Esophagus muscularis mucosa (tissue), 4 donors: ENCODE measurements at regions not wholly inside any gene's neighbourhood (a gene's known extent, or its start where the extent isn't known, plus 50 kb on each side); places are given as distances from the start of the nearest gene placed in this dataset.

Experiments
- DNase-seq: peaks from one replicate; pipeline ENCODE4 v3.0.0-alpha.2; 2017; ENCODE audit errors: extremely low spot score
- H3K27ac ChIP-seq, 4 donors: fragments of 200-600 bp; sonication (generic); replicated peaks in 1 of 4; 1 replicate in 3 of 4; 2 replicates in 1 of 4; pipeline ENCODE4 v1.5.1; 2016 to 2019; ENCODE audit warnings: mild to moderate bottlenecking in 1 of 4
- H3K27me3 ChIP-seq, 4 donors: fragments of 200-600 bp; sonication (generic); one replicate each; pipeline versions ENCODE4 v1.5.1 to v1.6.0; 2016 to 2019
- H3K36me3 ChIP-seq, 4 donors: fragments of 200-600 bp; sonication (generic); one replicate each; pipeline ENCODE4 v1.5.1; 2016 to 2019
- H3K4me1 ChIP-seq, 4 donors: fragments of 200-600 bp; sonication (generic); one replicate each; pipeline ENCODE4 v1.5.1; 2016 to 2019
- H3K4me3 ChIP-seq, 4 donors: fragments of 200-600 bp; sonication (generic); 1 replicate in 2 of 4; 2 replicates in 2 of 4; pipeline ENCODE4 v1.5.1; 2016 to 2019; ENCODE audit warnings: mild to moderate bottlenecking in 4 of 4, moderate library complexity in 1 of 4
- H3K9me3 ChIP-seq, 4 donors: fragments of 200-600 bp; sonication (generic); 1 replicate in 3 of 4; 2 replicates in 1 of 4; pipeline ENCODE4 v1.5.1; 2016 to 2019
- EP300 ChIP-seq: sonication (generic); formaldehyde crosslinking; IDR thresholded peaks from one replicate; pipeline ENCODE4 v1.6.1; 2017; ENCODE audit warnings: antibody characterized with exemption
- POLR2A ChIP-seq: fragments of 450-650 bp; IDR thresholded peaks from one replicate; pipeline ENCODE4 v1.6.1; 2017; ENCODE audit warnings: antibody characterized with exemption, moderate library complexity, mild to moderate bottlenecking, low read depth
- POLR2AphosphoS5 ChIP-seq, 2 donors: sonication (generic); formaldehyde crosslinking; IDR thresholded peaks; one replicate each; pipeline ENCODE4 v1.6.1; 2017; ENCODE audit warnings: antibody characterized with exemption in 2 of 2
- WGBS: methylation state at CpG from one replicate; pipeline ENCODE4 v1.1.5; 2018; 5-methylcytosine and 5-hydroxymethylcytosine counted together
- intact Hi-C: fragments of 100-400 bp; cut with DNase I; formaldehyde crosslinking; loops from one replicate; pipeline ENCODE4 v1.15.1; 2023
- TF ChIP-seq, protein P1 (sequence below), 3 experiments: fragments of 200-600 bp in 2 of 3; fragments of 450-650 bp in 1 of 3; sonication (generic) in 2 of 3; IDR thresholded peaks; one replicate each; pipeline ENCODE4 v1.5.1; 2017 to 2019; ENCODE audit warnings: antibody characterized with exemption in 3 of 3, mild to moderate bottlenecking in 2 of 3, moderate library complexity in 1 of 3

DNA sequence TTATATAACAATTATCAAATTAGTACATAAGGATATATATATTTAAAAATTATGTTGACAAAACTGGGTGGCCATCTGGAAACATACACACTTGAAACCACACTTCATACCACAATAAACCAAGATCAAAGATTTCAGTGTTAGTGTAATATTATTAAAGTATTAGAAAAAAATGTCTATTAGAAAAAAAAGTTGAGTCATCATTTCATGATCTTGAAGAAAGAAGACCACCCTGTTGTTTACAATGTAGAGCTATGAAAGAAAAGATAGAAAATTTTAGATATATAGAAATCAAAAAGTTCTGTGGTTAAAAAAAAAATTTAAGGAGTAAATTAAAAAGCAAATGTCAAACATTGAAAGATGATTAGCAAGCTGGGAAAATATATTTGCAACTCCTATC is 224.5 kb upstream of the CDH20 start:
- no peaks in the 10 kb centered on the region for H3K4me1 ChIP-seq
- H3K36me3 ChIP-seq = no peaks in the 10 kb centered on the region
- DNase-seq = no peak
- H3K27ac ChIP-seq = no peak overlapping the region
- TF ChIP-seq POLR2A = no peak
- no peak for TF ChIP-seq EP300
- TF ChIP-seq POLR2AphosphoS5 (IDR thresholded peaks at IDR 0.05) = no peak
- TF ChIP-seq, protein P1, sequence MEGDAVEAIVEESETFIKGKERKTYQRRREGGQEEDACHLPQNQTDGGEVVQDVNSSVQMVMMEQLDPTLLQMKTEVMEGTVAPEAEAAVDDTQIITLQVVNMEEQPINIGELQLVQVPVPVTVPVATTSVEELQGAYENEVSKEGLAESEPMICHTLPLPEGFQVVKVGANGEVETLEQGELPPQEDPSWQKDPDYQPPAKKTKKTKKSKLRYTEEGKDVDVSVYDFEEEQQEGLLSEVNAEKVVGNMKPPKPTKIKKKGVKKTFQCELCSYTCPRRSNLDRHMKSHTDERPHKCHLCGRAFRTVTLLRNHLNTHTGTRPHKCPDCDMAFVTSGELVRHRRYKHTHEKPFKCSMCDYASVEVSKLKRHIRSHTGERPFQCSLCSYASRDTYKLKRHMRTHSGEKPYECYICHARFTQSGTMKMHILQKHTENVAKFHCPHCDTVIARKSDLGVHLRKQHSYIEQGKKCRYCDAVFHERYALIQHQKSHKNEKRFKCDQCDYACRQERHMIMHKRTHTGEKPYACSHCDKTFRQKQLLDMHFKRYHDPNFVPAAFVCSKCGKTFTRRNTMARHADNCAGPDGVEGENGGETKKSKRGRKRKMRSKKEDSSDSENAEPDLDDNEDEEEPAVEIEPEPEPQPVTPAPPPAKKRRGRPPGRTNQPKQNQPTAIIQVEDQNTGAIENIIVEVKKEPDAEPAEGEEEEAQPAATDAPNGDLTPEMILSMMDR (IDR thresholded peaks at IDR 0.05) = no peak
- H3K27me3 ChIP-seq = no peaks in the 10 kb centered on the region
- no peak overlapping the region for H3K4me3 ChIP-seq
- no peaks in the 10 kb centered on the region for H3K9me3 ChIP-seq
- intact Hi-C loops = no loop called here

DNA sequence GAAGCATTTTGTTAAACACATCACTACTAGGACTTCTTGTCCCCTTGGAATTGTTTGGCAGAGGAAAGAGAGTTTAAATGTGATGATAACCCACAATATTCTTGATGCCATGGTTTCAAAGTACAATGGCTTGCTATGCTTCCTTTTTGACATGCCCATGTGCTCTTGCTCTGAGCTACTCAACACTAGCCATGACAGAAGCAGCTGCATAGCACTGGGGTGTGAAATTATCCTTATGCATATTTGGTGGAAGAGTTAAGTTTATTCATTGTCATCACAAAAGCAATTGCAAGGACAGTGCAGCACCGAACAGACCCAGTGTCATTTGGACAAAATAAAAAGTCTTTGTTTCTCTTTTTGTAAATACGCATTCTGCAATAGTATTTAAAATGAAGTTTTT is 209.9 kb upstream of the CDH20 start:
- no peaks in the 10 kb centered on the region for H3K4me1 ChIP-seq
- no peak for DNase-seq
- intact Hi-C loops = no loop called here
- TF ChIP-seq POLR2AphosphoS5 (IDR thresholded peaks at IDR 0.05) (no peak), EP300 (no peak), POLR2A (no peak)
- TF ChIP-seq, protein P1 (IDR thresholded peaks at IDR 0.05) = no peak
- no peak overlapping the region for H3K4me3 ChIP-seq
- WGBS = 95% methylated on average over 2 of the region's 2 CpGs
- H3K9me3 ChIP-seq = no peaks in the 10 kb centered on the region
- H3K27me3 ChIP-seq = no peaks in the 10 kb centered on the region
- no peak overlapping the region for H3K27ac ChIP-seq
- no peaks in the 10 kb centered on the region for H3K36me3 ChIP-seq

DNA sequence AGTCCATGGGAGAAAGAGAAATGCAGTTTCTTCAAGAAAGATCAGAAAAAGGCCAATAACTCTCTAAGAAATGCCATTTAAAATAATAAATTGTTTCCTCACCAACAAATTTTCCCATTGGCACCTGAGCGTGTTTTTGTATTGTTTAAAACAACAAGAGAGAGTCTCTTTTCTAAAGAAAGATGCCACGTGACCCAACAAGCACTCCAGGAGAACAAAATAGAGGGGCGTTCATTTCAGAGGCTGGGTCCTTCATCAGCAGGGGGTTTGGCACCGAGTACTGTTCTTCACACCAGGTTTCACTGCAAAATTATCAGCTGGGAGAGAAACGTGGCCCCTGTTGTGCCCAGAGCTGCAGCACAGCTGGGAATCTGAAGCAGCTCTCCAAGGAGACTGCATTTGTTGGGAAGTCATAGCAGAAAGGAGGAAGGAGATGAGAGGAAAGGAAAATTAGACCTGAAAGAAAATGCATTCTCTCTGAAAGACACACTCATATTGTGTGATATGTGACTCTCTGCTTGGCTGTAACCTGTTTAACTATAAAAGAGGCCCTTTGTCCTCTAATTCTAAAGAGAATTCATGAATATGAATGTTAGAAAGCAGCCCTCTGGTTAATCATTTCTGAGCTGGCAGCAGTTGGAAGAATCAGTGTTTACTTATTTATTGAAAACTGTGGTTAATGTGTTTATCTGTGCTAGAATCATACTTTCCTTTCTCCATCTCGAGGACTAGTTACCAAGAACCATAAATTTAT is 205.3 kb upstream of the CDH20 start:
- TF ChIP-seq POLR2A (no peak), EP300 (no peak), POLR2AphosphoS5 (IDR thresholded peaks at IDR 0.05) (no peak)
- TF ChIP-seq, protein P1 (IDR thresholded peaks at IDR 0.05) = no peak
- intact Hi-C loops = no loop called here
- H3K27me3 ChIP-seq = no peaks in the 10 kb centered on the region
- H3K27ac ChIP-seq = no peak overlapping the region
- no peak overlapping the region for H3K4me3 ChIP-seq
- no peaks in the 10 kb centered on the region for H3K36me3 ChIP-seq
- H3K9me3 ChIP-seq = no peaks in the 10 kb centered on the region
- no peaks in the 10 kb centered on the region for H3K4me1 ChIP-seq
- 50% methylated on average over 6 of the region's 6 CpGs for WGBS
- no peak for DNase-seq

DNA sequence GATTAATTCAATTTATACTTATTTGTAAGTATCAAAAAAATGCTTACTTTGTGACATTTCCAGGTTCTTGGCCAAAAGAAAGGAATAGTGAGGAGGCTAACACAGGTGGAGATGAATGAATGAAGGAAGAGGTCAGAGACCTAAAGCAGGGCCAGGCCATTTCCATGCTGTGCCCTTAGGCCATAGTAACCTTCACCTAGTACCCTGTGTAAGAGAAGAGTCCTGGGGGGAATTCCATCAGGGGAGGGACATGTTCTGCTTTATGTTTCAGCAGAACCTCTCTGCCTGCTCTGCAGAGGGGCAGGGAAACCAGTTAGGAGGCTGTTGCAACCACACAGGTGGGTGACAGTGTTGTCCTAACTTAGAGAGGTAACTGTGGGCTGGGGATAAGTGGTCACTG is 204.2 kb upstream of the CDH20 start:
- Histone ChIP-seq H3K4me3 (no peak overlapping the region), H3K27ac (no peak overlapping the region), H3K4me1 (no peaks in the 10 kb centered on the region), H3K27me3 (no peaks in the 10 kb centered on the region), H3K36me3 (no peaks in the 10 kb centered on the region), H3K9me3 (no peaks in the 10 kb centered on the region)
- intact Hi-C loops = no loop called here
- TF ChIP-seq, protein P1 (IDR thresholded peaks at IDR 0.05) = no peak
- TF ChIP-seq POLR2AphosphoS5 (IDR thresholded peaks at IDR 0.05) (no peak), POLR2A (no peak), EP300 (no peak)
- DNase-seq = no peak

DNA sequence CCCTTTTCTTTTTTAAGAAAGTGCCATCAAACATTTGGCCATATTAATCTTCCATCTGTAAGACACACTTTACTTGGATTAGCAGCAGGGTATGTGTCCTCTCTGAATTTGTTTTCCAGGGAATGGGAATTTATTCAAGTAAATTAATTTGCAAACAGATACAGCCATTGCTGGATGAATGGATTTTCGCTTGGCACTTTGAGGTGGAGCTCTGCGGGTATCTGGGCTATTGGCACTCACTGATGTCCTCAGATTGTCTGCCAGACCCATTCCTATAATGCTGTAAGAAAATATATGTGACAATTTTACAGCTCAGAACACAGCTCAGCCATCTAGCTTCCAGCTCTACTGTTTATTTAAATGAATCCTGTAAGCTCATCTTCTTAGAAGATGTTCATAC is 201.2 kb upstream of the CDH20 start:
- WGBS = 92% methylated on average over 2 of the region's 2 CpGs
- no peak overlapping the region for H3K4me3 ChIP-seq
- H3K27ac ChIP-seq = no peak overlapping the region
- no peaks in the 10 kb centered on the region for H3K9me3 ChIP-seq
- intact Hi-C loops = no loop called here
- H3K4me1 ChIP-seq = no peaks in the 10 kb centered on the region
- H3K27me3 ChIP-seq = no peaks in the 10 kb centered on the region
- no peaks in the 10 kb centered on the region for H3K36me3 ChIP-seq
- no peak for DNase-seq
- TF ChIP-seq POLR2AphosphoS5 (IDR thresholded peaks at IDR 0.05) = no peak
- no peak for TF ChIP-seq EP300
